ENCODE measurements at regions not wholly inside any gene's neighbourhood (a gene's known extent, or its start where the extent isn't known, plus 50 kb on each side); places are given as distances from the start of the nearest gene placed in this dataset.

DNA sequence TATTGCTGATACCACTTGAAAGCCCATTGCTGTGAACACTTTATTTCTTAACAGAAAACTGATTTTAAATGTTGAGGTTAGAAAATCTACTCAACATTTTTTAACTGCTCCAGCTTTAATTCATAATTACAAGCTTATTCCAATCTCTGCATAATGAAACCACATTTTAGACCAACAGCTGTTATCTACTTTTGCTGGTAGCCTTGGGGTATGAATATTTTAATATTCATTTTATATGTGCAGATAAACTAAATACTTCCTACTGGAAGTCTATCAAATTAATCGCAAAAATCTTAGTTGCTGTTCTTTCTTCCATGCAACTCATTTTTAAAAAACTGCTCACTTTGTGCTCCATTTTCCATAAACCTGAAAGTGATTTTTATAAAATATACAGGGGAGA is 189.3 kb upstream of the SLC35B3 start:
- no peak overlapping the region for H2BK20ac ChIP-seq (ENCODE audit: low read depth, low read length, poor library complexity, severe bottlenecking)

More for the DNA sequence above, 189.3 kb upstream of the SLC35B3 start:
- Histone ChIP-seq H4K8ac (replicated peaks; ENCODE audit: insufficient read length, low read depth, low read length) (no peak overlapping the region), H3K27ac (ENCODE audit: insufficient read length, low read depth, low read length) (no peak overlapping the region), H3K4ac (ENCODE audit: low read depth, low read length) (no peak overlapping the region), H3K9me3 (ENCODE audit: control insufficient read depth, low read depth, low read length) (no peaks in the 10 kb centered on the region), H3K9ac (ENCODE audit: extremely low read depth, insufficient read length, low read length) (no peak overlapping the region), H2AK5ac (ENCODE audit: insufficient read length, low read length) (no peak overlapping the region), H3K56ac (ENCODE audit: insufficient read length, low read depth, low read length) (no peak overlapping the region), H3K27me3 (ENCODE audit: insufficient read depth, low read length) (no peaks in the 10 kb centered on the region), H3K23ac (ENCODE audit: insufficient read length, low read depth, low read length) (no peak overlapping the region), H2AFZ (ENCODE audit: low read length) (no peak overlapping the region), H3K79me2 (ENCODE audit: insufficient read depth, low read length) (no peaks in the 10 kb centered on the region), H4K20me1 (ENCODE audit: control insufficient read depth, insufficient read depth, insufficient read length) (no peaks in the 10 kb centered on the region), H3K79me1 (ENCODE audit: insufficient read depth, low read depth, low read length, poor library complexity, severe bottlenecking) (no peaks in the 10 kb centered on the region), H3T11ph (ENCODE audit: low read length) (no peak overlapping the region), H2BK120ac (ENCODE audit: low read depth, low read length, poor library complexity, severe bottlenecking) (no peak overlapping the region), H4K5ac (ENCODE audit: insufficient read length, low read depth, low read length) (no peak overlapping the region), H3K14ac (ENCODE audit: insufficient read depth, low read length) (no peak overlapping the region), H3K4me2 (ENCODE audit: insufficient read depth, insufficient read length, low read length) (no peak overlapping the region), H4K91ac (ENCODE audit: insufficient read length, low read depth, low read length) (no peak overlapping the region), H3K4me1 (ENCODE audit: insufficient read depth, low read length) (no peaks in the 10 kb centered on the region), H2BK12ac (ENCODE audit: insufficient read length, low read depth, low read length) (no peak overlapping the region), H2BK5ac (ENCODE audit: insufficient read length, low read length) (no peak overlapping the region), H2BK15ac (ENCODE audit: low read depth, low read length) (no peak overlapping the region), H3K18ac (ENCODE audit: insufficient read length, low read depth, low read length) (no peak overlapping the region), H3K23me2 (ENCODE audit: insufficient read length, low read depth, low read length, poor library complexity, severe bottlenecking) (no peaks in the 10 kb centered on the region)
- H3K4me3 Mint-ChIP-seq: no peak overlapping the region
- no peaks in the 10 kb centered on the region for H3K27me3 Mint-ChIP-seq (ENCODE audit: low read depth)
- no peaks in the 10 kb centered on the region for H3K9me3 Mint-ChIP-seq
- TF ChIP-seq, protein P1, sequence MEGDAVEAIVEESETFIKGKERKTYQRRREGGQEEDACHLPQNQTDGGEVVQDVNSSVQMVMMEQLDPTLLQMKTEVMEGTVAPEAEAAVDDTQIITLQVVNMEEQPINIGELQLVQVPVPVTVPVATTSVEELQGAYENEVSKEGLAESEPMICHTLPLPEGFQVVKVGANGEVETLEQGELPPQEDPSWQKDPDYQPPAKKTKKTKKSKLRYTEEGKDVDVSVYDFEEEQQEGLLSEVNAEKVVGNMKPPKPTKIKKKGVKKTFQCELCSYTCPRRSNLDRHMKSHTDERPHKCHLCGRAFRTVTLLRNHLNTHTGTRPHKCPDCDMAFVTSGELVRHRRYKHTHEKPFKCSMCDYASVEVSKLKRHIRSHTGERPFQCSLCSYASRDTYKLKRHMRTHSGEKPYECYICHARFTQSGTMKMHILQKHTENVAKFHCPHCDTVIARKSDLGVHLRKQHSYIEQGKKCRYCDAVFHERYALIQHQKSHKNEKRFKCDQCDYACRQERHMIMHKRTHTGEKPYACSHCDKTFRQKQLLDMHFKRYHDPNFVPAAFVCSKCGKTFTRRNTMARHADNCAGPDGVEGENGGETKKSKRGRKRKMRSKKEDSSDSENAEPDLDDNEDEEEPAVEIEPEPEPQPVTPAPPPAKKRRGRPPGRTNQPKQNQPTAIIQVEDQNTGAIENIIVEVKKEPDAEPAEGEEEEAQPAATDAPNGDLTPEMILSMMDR (conservative IDR thresholded peaks at IDR 0.05): no peak
- no peaks in the 10 kb centered on the region for H3K36me3 Mint-ChIP-seq (ENCODE audit: insufficient read depth in 1 of 3, low read depth in 3 of 3)
- no CpG with 5 or more reads among the region's 1 CpG for whole genome bisulfite sequencing (ENCODE audit: extremely low coverage, insufficient read length, low lambda C conversion rate)
- no peak for DNase-seq
- no peaks in the 10 kb centered on the region for H3K4me1 Mint-ChIP-seq
- no peak overlapping the region for H3K27ac Mint-ChIP-seq

All from H9 (cell line).